ENCODE measurements at regions not wholly inside any gene's neighbourhood (a gene's known extent, or its start where the extent isn't known, plus 50 kb on each side); places are given as distances from the start of the nearest gene placed in this dataset.

GRCh38 chr13:111398196-111398595 lies 77.8 kb downstream of the TEX29 start:
- TF ChIP-seq CTCF (IDR thresholded peaks at IDR 0.05) = no peak
- TF ChIP-seq EZH2 (IDR thresholded peaks at IDR 0.05) = no peak
